HS-27A (cell line): ENCODE measurements at regions not wholly inside any gene's neighbourhood (a gene's known extent, or its start where the extent isn't known, plus 50 kb on each side); places are given as distances from the start of the nearest gene placed in this dataset.
"Not testable (repeated sequence)": the region's sequence is repeated elsewhere in the genome, so short reads cannot be mapped to it uniquely, and the experiment has no call there.

ENCODE experiments used
- DNase-seq: peaks from one replicate; pipeline ENCODE4 v3.0.0-alpha.2; 2012; ENCODE audit warnings: low read depth, missing footprints

DNA sequence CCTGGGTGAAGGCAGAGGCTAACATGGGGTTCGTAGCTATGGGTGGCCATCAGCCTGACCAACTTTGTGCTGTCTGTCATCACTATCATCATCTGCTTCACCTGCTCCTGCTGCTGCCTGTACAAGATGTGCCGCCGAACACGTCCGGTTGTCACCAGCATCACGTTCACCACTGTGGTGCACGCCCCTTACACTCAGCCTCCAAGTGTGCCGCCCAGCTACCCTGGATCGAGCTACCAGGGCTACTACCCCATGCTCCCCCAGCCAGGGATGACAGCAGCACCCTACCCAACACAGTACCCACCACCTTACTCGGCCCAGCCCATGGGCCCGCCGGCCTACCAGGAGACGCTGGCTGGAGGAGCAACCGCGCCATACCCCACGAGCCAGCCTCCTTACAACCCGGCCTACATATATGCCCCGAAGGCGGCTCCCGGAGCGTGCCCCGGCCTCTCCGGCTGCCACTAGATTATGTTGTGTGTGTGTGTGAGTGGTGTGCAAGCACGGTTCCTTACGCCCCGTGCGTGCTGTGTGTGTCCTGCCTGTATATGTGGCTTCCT, 213.4 kb upstream of the XIST start:
- no peak for DNase-seq

DNA sequence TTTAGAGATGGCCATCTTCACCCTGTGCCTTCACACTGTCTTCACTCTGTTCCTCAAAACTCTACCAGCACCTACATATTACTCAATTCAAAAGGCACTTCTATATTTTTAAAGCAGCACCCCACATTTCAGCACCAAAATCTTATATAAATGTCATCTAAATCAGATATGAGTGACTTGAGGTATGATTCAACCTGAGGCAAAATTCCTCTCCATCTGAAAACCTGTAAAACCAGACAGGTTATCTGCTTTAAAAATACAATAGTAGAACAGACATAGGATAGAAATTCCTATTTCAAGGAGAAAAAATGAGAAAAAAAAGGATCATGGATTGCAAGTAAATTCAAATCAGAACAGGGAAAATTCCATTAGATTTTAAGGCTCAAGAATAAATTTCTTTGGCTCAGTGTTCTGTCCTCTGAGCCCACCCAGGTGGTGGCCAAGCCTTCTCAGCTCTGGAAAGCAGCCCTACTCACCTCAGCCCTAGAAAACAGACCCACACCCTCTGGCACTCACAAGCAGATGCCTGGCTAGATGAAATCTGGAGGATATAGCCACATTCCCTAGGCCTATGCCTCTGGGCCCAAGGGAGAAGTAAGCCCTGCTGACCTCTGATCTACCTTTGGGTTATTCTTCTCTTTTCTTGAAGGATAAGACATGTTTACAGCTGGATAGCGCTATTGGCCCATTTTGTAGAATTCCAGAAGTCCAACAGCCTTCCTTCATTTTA, 211.1 kb upstream of the XIST start:
- DNase-seq: no peak

- no peak for DNase-seq
Observed at GRCh38 chrX:74061879-74062278, 209.4 kb upstream of the XIST start.

DNA sequence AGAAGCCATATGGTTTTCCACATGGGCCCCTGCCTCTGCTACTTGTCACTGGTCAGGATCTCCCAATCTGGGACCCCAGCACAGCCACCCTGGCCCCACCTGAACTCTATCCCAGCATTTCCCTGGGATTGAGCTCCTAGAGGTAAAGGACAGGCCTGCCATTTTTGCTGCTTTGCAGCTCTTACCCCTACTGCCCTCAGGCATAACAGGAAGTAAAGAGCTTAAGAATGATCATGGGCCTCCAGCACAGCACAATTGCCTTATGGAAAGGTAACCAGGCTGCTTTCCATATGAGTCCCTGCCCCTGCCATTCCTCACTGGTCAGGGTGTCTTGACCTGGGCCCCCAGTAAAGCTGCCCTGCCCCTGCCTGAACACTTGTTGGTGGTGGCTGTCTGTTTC, 196.6 kb upstream of the XIST start:
- DNase-seq: no peak

DNA sequence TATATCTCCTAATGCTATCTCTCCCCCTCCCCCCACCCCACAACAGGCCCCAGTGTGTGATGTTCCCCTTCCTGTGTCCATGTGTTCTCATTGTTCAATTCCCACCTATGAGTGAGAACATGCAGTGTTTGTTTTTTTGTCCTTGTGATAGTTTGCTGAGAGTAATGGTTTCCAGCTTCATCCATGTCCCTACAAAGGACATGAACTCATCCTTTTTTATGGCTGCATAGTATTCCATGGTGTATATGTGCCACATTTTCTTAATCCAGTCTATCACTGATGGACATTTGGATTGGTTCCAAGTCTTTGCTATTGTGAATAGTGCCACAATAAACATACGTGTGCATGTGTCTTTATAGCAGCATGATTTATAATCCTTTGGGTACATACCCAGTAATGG, 181.6 kb upstream of the XIST start:
- DNase-seq: not testable (repeated sequence)

DNA sequence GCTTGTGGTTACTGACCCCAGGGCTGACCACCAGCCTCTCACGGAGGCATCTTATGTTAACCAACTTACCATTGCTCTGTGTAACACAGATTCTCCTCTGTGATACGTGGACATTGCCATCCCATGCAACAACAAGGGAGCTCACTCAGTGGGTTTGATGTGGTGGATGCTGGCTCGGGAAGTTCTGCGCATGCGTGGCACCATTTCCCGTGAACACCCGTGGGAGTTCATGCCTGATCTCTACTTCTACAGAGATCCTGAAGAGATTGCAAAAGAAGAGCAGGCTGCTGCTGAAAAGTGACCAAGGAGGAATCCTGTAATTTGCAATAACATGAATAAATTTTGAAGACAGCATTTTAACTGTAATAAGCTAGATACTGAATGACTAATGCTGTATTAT, 179.0 kb upstream of the XIST start:
- not testable (repeated sequence) for DNase-seq

- DNase-seq: not testable (repeated sequence)
Observed at GRCh38 chrX:74030766-74031165, 178.3 kb upstream of the XIST start.

DNA sequence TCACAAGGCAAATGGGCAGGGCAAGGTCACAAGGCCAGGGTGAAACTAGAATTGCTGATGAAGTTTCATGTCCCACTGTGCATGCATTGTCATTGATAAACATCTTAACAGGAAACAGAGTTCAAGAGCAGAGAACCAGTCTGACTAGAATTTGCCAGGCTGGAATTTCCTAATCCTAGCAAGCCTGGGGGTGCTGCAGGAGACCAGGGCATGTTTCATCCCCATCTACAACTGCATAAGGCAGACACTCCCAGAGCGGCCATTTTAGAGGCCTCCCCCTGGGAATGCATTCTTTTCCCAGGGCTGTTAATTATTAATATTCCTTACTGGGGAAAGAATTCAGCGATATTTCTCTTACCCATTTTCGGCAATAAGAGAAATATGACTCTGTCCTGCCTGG, 172.6 kb upstream of the XIST start:
- not testable (repeated sequence) for DNase-seq

- no peak for DNase-seq
Observed at GRCh38 chrX:74023203-74023602, 170.7 kb upstream of the XIST start.

- no peak for DNase-seq
Observed at GRCh38 chrX:74018253-74018652, 165.7 kb upstream of the XIST start.

DNA sequence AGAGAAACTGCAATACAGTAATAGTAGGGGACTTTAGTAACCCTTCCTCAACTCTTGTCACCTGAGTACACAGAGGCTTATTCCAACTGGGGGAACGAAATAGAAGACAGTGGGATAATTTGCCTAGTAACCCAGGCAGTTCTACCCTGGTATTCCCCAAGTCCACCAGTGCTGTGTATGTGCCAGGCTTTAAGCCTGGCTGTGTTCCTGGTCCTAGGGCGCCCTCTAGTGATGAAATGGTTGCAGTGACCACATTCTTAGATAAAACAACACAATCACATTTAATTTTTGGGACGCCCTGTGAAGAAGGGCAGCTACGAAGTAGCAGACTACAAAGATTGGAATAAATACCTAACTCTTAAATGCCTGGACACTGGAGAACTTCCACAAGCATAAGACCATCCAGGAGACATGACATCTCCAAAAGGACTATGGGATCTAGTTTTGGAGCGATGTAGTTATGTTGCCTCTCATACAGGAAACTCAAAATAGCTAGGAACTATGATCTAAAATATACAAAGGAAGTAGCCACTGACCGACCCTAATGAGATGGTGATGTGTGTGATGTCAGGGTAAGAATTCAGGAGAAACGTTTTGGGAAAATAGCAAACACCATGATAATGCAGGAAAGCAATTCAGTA, 163.0 kb upstream of the XIST start:
- peak; percentile 29 for DNase-seq

DNA sequence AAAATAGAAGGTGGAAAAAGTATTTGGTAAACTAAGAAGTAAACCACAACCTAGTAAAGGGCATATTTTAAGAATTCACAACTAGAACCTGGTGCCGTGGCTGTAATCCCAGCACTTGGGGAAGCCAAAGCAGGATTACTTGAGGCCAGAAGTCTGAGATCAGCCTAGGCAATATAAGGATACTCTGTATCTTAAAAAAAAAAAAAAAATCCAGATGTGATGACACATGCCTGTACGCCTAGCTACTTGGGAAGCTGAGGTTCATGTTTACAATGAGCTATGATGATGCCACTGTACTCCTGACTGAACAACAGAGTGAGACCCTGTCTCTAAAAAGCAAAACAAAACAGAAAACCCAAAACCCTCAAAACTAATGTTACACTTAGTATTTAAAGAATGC, 156.5 kb upstream of the XIST start:
- DNase-seq: no peak

DNA sequence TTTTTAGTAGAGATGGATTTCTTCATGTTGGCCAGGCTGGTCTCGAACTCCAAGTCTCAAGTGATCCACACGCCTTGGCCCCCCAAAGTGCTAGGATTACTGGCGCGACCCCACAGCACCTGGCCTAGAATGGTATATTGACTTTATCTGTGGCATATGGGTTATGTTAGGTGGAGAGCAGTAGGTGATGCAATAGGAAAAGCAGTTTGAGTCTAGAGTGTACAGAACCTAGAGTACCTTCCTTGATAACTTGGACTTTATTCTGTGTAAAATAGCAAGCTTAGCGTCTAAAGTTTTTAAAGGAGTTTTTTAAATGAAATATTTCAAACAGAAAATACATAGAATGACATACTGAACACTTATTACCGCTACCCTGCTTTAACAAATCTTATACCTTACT, 139.5 kb upstream of the XIST start:
- DNase-seq: no peak

DNA sequence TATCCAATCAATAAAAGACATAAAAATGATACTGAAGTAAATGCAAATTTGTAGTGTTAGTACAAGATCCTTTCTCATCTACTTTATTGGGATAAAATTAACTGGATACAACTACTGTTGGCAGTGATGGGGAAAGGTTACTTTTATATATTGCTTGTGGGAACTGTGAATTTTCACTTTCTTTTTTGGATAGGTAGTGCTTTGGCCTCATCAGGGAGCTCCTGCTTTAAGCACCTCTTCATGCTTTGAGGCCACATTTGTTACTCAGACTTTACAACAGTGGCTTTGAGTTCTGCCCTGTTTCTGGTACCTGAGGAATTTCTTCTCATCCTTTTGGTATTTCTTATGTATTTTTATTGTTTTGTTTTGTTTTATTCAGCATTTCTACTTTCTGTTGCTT, 134.7 kb upstream of the XIST start:
- DNase-seq: no peak

GRCh38 chrX:73979551-73980131, 127.1 kb upstream of the XIST start:
- no peak for DNase-seq

- no peak for DNase-seq
Observed at GRCh38 chrX:73977542-73978169, 125.1 kb upstream of the XIST start.

DNA sequence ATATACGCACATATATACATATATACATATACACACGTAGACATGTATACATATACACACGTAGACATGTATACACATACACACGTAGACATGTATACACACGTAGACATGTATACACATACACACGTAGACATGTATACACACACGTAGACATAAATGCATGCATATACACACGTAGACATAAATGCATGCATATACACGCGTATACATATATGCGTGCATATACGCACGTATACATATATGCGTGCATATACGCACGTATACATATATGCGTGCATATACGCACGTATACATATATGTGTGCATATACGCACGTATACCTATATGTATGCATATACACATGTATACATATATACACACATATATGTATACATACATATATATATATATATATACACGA, 114.9 kb upstream of the XIST start:
- DNase-seq: not testable (repeated sequence)

GRCh38 chrX:73965833-73966232, 113.3 kb upstream of the XIST start:
- DNase-seq: no peak

DNA sequence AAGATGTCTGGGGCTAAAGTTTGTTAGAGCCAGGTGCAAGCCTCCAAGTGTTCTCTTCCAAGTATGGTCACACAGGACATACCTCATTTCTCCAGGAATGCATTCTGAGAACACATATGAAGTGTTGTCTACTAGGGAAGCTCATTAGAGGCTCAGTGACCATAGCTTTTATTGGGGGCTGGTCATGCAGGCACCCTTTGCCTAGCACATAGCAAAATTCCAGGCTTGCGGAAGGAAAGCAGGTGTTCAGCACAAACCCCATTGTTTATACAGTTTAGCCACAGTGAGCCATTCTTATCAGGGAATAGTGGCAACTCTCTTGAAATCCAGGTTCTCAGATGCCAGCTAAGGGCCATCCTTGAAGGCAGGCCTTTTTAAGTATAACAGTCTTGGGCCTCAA, 112.1 kb upstream of the XIST start:
- DNase-seq: no peak

DNA sequence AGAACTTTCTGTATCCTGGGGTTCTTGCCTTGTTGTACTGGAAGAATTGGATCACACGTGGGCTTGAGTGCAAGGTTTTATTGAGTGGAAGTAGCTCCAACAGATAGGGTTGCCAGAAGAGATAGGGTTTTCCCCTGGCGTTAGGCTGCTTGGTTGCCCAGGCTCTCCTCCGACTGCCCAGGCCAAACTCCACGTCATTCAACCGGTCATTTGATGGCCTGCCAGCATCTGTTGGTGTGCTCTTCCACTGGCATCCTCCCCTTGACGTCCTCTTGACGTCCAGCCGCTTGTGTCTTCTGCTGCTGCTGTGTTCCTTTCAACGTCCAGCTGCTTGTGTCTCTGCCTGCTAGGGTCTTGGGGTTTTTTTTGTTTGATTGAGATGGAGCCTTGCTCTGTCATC, 111.2 kb upstream of the XIST start:
- DNase-seq: no peak

DNA sequence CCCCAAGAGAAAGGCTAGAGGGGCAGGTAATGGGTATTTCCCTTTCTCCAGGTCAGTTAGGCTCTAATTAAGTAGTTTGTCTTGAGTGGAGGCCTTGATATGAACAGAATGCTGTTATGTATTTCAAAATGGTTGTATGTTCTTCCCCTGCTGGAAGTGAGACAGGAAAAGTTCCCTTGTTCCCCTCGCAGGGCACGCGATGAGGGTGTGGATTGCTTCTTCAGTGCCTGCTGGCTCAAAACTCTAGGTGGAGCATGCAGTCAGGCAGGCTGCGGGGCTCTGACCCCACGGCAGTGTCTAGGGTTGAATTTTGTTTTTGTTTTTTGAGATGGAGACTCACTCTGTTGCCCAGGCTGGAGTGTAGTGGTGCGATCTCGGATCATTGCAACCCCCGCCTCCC, 110.4 kb upstream of the XIST start:
- no peak for DNase-seq

DNA sequence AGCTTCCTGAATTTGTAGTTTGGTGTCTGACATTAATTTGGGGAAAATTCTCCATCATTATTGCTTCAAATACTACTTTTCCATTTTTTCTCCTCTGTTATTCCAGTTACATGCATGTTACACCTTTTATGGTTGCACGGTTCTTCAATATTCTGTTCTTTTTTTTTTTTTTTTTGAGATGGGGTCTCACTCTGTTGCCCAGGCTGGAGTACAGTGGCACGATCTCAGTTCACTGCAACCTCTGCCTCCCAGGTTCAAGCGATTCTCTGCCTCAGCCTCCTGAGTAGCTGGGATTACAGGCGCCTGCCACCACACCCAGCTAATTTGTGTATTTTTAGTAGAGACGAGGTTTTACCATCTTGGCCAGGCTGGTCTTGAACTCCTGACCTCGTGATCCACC, 109.4 kb upstream of the XIST start:
- DNase-seq: not testable (repeated sequence)

GRCh38 chrX:73944563-73944908, 92.0 kb upstream of the XIST start:
- peak; percentile 23 for DNase-seq
